Ishikawa (cell line): ENCODE measurements at regions not wholly inside any gene's neighbourhood (a gene's known extent, or its start where the extent isn't known, plus 50 kb on each side); places are given as distances from the start of the nearest gene placed in this dataset.

Experiments used
- CEBPB ChIP-seq: IDR thresholded peaks from 2 replicates; pipeline ENCODE4 v1.6.1; 2012
- CREB1 ChIP-seq: IDR thresholded peaks from 2 replicates; pipeline ENCODE4 v1.6.1; 2012; ENCODE audit warnings: low read depth
- EP300 ChIP-seq: IDR thresholded peaks from 2 replicates; pipeline ENCODE4 v1.6.1; 2012; ENCODE audit warnings: borderline replicate concordance
- FOXM1 ChIP-seq: IDR thresholded peaks from 2 replicates; pipeline ENCODE4 v1.6.1; 2012; ENCODE audit warnings: low read depth, borderline replicate concordance
- MAX ChIP-seq: IDR thresholded peaks from 2 replicates; pipeline ENCODE4 v1.6.1; 2012
- RAD21 ChIP-seq: IDR thresholded peaks from 2 replicates; pipeline ENCODE4 v1.6.1; 2012; ENCODE audit warnings: low read depth
- REST ChIP-seq: IDR thresholded peaks from 2 replicates; pipeline ENCODE4 v1.6.1; 2012; ENCODE audit warnings: low read depth, mild to moderate bottlenecking
- TAF1 ChIP-seq: IDR thresholded peaks from 2 replicates; pipeline ENCODE4 v1.6.1; 2012; ENCODE audit warnings: low read depth, mild to moderate bottlenecking
- TCF12 ChIP-seq: IDR thresholded peaks from 2 replicates; pipeline ENCODE4 v1.6.1; 2012; ENCODE audit warnings: low read depth
- USF1 ChIP-seq: IDR thresholded peaks from 2 replicates; pipeline ENCODE4 v1.6.1; 2012
- YY1 ChIP-seq: IDR thresholded peaks from 2 replicates; pipeline ENCODE4 v1.6.1; 2012; ENCODE audit warnings: low read depth
- ZBTB7A ChIP-seq: IDR thresholded peaks from 2 replicates; pipeline ENCODE4 v1.6.1; 2012; ENCODE audit warnings: low read depth

- no peak for TF ChIP-seq YY1
- no peak for TF ChIP-seq TCF12
- TF ChIP-seq REST = no peak
- TF ChIP-seq MAX = no peak
- TF ChIP-seq EP300 = no peak
- no peak for TF ChIP-seq CREB1
- TF ChIP-seq RAD21 = no peak
- no peak for TF ChIP-seq TAF1
- TF ChIP-seq CEBPB = no peak
- no peak for TF ChIP-seq USF1
- no peak for TF ChIP-seq FOXM1
- TF ChIP-seq ZBTB7A = no peak
Measured at GRCh38 chr11:36854875-36855274, 256.8 kb upstream of the RAG2 start.
